GM21786 (cell line): ENCODE measurements at regions not wholly inside any gene's neighbourhood (a gene's known extent, or its start where the extent isn't known, plus 50 kb on each side); places are given as distances from the start of the nearest gene placed in this dataset.
A peak's percentile ranks its signal among the peaks of the same experiment; 100 is the strongest.

Source experiments
- ATAC-seq: cut with Tn5 transposase; IDR thresholded peaks from one replicate; pipeline ENCODE4 v1.9.1; 2021; ENCODE audit not compliant: unreplicated experiment

GRCh38 chr7:118671149-118671548 lies 446.6 kb downstream of the ANKRD7 start:
- ATAC-seq = no peak

GRCh38 chr7:118684796-118685195 lies 460.3 kb downstream of the ANKRD7 start:
- no peak for ATAC-seq

DNA sequence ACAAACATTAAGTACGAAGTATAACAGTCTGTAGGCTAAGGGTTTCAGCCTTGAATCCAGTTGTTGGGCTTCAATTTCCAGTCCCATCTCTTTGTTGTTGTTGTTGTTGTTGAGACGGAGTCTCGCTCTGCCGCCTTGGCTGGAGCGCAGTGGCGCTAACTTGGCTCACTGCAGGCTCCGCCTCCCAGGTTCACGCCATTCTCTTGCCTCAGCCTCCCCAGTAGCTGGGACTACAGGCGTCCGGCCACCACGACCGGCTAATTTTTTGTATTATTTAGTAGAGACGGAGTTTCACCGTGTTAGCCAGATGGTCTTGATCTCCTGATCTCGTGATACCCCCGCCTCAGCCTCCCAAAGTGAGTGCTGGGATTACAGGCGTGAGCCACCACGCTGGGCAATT lies 464.9 kb downstream of the ANKRD7 start:
- ATAC-seq = no peak

- ATAC-seq = peak; percentile 51
Measured at GRCh38 chr7:118696879-118697278, 472.4 kb downstream of the ANKRD7 start.

- ATAC-seq = no peak
Measured at GRCh38 chr7:118699222-118699621, 474.7 kb downstream of the ANKRD7 start.

DNA sequence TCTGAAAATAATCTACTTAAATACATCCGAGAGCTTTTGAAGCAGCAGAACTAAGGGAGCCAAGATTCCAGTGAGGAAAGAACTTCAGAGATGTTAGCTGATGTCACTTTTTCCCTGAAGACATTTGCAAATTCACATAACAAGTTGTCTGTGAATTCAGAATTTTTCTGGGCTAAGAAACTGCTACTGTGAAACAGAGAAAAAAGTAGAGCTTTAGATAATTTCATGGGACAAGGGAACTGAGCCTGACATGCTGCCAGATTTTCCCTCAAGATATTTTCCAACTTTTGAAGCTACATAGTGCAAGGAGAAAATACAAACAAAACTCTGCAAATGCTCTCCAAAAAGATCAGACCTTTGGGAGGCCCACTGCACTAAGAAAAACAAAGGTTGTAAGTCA lies 484.2 kb downstream of the ANKRD7 start:
- ATAC-seq = no peak

GRCh38 chr7:118711688-118712087 lies 487.2 kb downstream of the ANKRD7 start:
- ATAC-seq = no peak

DNA sequence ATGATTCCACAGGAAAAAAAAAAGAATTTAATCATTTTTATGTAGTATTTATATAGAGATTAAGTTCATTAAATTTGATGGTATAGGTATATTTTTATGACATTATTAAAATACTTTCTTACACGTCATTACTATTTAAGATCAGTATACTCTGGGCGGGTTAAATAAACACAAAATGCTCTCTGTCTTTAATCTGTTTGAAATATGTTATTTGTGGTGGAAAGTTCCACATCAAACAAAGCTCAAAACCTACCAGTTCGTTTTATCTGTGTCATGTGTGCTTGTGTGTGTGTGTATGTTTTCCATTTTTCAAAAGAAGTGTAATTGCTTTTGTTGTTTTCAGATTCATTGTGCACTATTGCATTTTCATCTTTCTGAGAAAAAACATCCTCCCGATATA lies 488.5 kb downstream of the ANKRD7 start:
- no peak for ATAC-seq

DNA sequence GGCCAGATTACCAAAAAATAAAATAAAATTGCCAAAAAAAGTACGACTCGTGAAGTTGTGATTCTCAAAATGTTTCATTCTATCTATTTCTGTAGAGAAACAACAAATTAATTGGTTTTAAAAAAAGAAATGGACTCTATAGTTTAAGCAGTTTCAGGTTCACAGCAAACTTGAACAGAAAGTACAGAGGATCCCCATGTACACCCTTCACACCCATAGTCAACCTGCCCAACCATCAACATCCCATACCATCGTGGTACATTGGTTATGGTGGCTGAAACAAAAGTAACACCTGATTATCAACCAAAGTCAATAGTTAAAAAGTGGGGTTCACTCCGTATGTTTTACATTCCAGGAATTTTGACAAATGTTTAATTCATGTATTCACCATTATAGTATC lies 496.1 kb downstream of the ANKRD7 start:
- no peak for ATAC-seq

DNA sequence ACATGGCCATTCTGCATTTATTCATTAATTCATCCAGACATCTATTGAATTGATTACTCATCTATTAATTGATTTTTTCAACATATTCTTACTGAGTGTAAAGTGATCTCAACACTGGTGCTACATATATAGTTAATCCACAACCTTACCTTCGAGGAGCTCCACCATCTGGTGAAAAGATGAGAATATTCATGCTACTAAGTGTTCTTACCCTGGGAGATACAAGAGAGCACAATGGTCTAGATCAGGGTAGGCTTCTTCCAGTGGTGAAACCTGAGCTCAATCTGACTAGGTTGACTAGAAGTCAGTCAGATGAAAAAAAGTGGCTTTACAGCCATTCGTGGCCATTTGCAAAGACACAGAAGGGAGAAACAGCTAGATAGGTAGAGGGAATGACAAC lies 507.4 kb downstream of the ANKRD7 start:
- ATAC-seq = no peak

DNA sequence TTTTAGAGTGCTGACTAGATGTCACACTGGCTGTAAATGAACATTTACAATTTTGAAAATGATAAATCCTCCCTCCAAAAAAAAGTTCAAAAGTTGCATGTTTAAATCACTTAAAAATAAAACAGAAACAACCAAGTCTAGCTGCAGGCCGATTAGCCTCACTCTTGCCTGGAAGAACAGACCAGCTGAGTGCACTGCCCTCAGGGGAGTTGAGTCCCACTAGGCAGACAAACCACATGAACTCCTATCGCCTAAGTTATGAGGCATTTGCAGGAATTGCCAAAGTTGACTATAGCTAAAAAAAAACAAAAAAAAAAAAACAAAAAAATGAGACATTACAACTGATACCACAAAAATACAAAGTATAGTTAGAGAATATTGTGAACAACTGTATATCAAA lies 510.0 kb downstream of the ANKRD7 start:
- ATAC-seq = no peak

GRCh38 chr7:118735441-118735840 lies 510.9 kb downstream of the ANKRD7 start:
- no peak for ATAC-seq

- ATAC-seq = no peak
Measured at GRCh38 chr7:118737935-118738334, 513.4 kb downstream of the ANKRD7 start.

DNA sequence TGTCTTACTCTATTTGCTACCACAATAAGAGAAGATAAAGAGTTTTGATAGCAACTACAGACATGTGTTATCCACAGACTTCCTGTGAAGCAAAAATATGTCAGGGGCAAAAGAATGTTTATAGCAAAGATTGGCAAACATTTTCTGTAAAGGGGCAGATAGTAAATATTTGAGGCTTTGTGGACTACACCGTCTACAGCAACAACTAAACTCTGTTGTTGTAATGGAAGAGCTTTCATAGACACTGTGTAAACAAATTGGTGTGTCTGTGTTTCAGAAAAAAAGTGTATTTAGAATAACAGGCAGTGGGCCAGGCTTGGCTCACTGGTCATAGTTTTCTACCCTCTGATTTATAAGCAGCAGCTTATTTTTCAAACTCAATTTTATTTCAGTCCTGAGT lies 521.4 kb downstream of the ANKRD7 start:
- ATAC-seq = no peak

DNA sequence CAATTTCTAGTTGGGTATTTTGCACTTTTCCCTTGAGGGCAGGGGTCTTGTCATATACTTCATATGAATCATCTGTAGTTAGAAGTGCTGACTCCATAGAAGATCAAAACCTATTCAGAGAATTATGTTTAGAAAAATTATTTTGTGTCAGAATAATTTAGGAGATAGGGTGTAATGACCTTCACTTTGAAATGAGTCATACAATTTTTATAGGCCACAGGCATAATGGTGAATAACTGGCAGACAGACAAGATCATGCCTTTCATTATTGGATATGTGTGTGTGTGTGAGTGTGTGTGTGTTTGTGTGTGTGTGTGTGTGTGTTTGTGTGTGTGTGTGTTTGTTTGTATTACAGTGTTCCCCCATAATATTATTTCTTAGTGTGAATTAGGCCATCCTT lies 523.0 kb downstream of the ANKRD7 start:
- no peak for ATAC-seq

GRCh38 chr7:118753479-118753878 lies 529.0 kb downstream of the ANKRD7 start:
- ATAC-seq = no peak

GRCh38 chr7:118754608-118755007 lies 530.1 kb downstream of the ANKRD7 start:
- no peak for ATAC-seq

- no peak for ATAC-seq
Measured at GRCh38 chr7:118755067-118755625, 530.6 kb downstream of the ANKRD7 start.

GRCh38 chr7:118757066-118757465 lies 532.6 kb downstream of the ANKRD7 start:
- ATAC-seq = no peak

GRCh38 chr7:118758582-118758981 lies 534.1 kb downstream of the ANKRD7 start:
- ATAC-seq = no peak

GRCh38 chr7:118759921-118760320 lies 535.4 kb downstream of the ANKRD7 start:
- ATAC-seq = no peak

DNA sequence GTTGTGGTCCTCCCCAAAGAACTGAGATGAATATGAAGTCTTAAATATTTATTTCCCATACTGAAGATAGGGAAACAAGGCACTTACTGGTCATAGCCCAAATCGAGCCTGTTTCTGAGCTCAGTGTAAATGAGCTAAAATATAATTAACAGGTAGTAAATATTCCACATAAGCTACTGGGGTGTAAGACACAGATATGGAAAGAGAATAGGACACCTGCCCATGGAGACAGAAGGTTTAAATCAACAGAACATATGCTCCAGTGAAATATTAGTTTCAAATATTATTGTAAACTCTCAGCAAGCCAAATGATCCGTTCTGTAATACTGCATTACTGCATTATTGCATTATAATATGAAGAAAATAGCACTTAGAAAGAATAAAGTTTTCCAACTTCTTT lies 537.9 kb downstream of the ANKRD7 start:
- ATAC-seq = no peak

GRCh38 chr7:118764221-118764620 lies 539.7 kb downstream of the ANKRD7 start:
- no peak for ATAC-seq

DNA sequence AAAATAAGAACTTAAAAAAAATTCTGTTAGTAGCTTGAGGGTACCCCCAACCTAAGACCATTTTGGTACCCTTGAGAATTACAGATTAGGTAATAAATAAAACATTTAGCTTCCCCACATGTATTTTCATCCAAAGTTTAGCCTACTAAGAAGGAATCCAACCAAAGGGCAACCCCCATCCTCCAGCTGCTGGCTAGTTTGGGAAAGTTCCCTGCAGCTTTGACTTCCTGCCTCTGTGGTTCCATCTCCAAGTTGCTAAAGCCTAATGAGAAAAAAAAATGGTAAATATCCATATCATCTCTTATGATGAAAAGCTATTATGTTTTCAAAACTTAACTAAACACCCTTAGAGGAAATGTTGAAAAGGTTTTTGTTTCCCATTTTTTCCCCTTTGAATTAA lies 547.2 kb downstream of the ANKRD7 start:
- ATAC-seq = no peak
